ENCODE measurements at regions not wholly inside any gene's neighbourhood (a gene's known extent, or its start where the extent isn't known, plus 50 kb on each side); places are given as distances from the start of the nearest gene placed in this dataset.

DNA sequence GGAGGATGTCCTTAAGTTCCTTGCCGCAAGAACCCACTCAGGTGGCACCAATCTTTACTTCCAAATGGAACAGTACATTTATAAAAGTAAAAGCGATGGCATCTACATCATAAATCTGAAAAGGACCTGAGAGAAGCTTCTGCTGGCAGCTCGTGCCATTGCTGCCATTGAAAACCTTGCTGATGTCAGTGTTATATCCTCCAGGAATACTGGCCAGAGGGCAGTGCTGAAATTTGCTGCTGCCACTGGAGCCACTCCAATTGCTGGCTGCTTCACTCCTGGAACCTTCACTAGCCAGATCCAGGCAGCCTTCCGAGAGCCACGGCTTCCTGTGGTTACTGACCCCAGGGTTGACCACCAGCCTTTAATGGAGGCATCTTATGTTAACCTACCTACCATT, 191.7 kb downstream of the TRIM27 start:
- TF ChIP-seq EZH2phosphoT487 (IDR thresholded peaks at IDR 0.05; ENCODE audit: borderline replicate concordance) = no peak
- TF ChIP-seq CTCF (conservative IDR thresholded peaks at IDR 0.05; ENCODE audit: low read length) = no peak
